ENCODE measurements at regions not wholly inside any gene's neighbourhood (a gene's known extent, or its start where the extent isn't known, plus 50 kb on each side); places are given as distances from the start of the nearest gene placed in this dataset.

DNA sequence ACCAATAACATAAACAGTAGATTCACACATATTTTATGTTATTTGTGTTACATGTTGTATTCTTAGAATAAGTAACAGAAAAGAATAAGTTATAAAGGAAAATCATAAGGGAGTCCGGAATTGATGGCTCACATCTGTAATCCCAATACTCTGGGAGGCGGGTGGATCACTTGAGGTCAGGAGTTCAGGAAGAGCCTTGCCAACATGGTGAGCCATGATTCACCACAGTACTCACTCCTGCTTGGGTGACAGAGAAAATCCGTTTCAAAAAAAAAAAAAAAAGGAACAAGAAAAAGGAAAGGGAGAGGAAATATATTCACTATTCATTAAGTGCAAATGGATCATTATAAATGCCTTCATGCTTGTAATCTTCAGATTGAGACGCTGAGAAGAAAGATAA, 533.3 kb upstream of the CDH9 start:
- no peaks in the 10 kb centered on the region for H3K9me3 Mint-ChIP-seq

GRCh38 chr5:27568811-27569210, 530.4 kb upstream of the CDH9 start:
- DNase-seq (no peak), ATAC-seq (replicated peaks) (no peak)
- H3K4me1 Mint-ChIP-seq: no peaks in the 10 kb centered on the region
- no peaks in the 10 kb centered on the region for H3K9me3 Mint-ChIP-seq
- H3K4me3 Mint-ChIP-seq: no peak overlapping the region
- no peaks in the 10 kb centered on the region for H3K36me3 Mint-ChIP-seq
- H3K27me3 Mint-ChIP-seq: no peaks in the 10 kb centered on the region
- H3K27ac Mint-ChIP-seq: no peak overlapping the region

More for the DNA sequence above, 533.3 kb upstream of the CDH9 start:
- DNase-seq: no peak
- Mint-ChIP-seq H3K4me3 (no peak overlapping the region), H3K27me3 (no peaks in the 10 kb centered on the region), H3K27ac (no peak overlapping the region), H3K4me1 (no peaks in the 10 kb centered on the region), H3K36me3 (no peaks in the 10 kb centered on the region)
- ATAC-seq (replicated peaks): no peak

GRCh38 chr5:27561408-27561807, 523.0 kb upstream of the CDH9 start:
- Mint-ChIP-seq H3K9me3 (peaks cover 2% of the 10 kb centered on the region in 2 donors), H3K4me1 (no peaks in the 10 kb centered on the region), H3K27me3 (no peaks in the 10 kb centered on the region), H3K27ac (no peak overlapping the region), H3K36me3 (no peaks in the 10 kb centered on the region), H3K4me3 (no peak overlapping the region)
- no peak for DNase-seq
- ATAC-seq (replicated peaks): no peak

DNA sequence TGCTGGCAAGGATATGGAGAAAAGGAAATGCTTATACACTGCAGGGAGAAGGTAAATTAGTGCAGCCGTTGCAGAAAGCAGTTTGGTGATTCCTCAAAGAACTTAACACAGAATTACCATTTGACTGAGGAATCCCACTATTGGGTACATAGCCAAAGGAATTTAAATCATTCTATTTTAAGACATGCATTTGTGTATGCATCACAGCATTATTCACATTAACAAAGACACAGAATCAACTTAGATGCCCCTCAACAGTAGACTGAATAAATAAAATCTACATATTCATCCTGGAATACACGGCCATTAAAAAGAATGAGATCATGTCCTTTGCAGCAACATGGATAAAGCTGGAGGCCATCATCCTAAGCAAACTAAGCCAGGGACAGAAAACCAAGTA, 510.1 kb upstream of the CDH9 start:
- Mint-ChIP-seq H3K27ac (no peak overlapping the region), H3K27me3 (no peaks in the 10 kb centered on the region), H3K4me3 (no peak overlapping the region), H3K4me1 (no peaks in the 10 kb centered on the region), H3K9me3 (peaks cover 5% of the 10 kb centered on the region in 2 donors), H3K36me3 (no peaks in the 10 kb centered on the region)
- no peak for DNase-seq
- ATAC-seq (replicated peaks): no peak

- H3K4me1 Mint-ChIP-seq: no peaks in the 10 kb centered on the region
- no peak overlapping the region for H3K27ac Mint-ChIP-seq
- ATAC-seq (replicated peaks) (no peak), DNase-seq (no peak)
- no peaks in the 10 kb centered on the region for H3K27me3 Mint-ChIP-seq
- peaks cover 0 to 9% of the 10 kb centered on the region in 2 donors for H3K9me3 Mint-ChIP-seq
- no peak overlapping the region for H3K4me3 Mint-ChIP-seq
- H3K36me3 Mint-ChIP-seq: no peaks in the 10 kb centered on the region
Measured at GRCh38 chr5:27535031-27535557, 496.7 kb upstream of the CDH9 start.

DNA sequence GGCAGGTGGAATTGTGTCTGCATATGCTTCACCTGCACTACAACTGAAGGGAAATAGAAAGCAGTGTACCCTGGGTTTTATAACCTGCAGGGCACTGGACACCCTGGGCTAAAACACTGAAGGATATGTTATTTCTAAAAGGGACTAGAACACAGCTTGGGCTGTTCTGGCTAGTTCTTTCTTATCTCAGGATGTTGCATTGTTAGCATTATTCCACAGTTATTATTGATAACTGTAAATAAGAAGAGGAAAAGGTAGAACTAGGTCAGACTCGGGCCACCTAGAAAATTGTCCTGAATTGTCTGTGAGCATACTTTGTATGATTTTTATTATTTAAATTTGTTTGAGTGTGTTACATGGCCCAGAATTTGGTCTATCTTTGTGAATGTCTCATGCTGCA, 493.9 kb upstream of the CDH9 start:
- Mint-ChIP-seq H3K27me3 (no peaks in the 10 kb centered on the region), H3K4me1 (no peaks in the 10 kb centered on the region), H3K36me3 (no peaks in the 10 kb centered on the region), H3K27ac (no peak overlapping the region), H3K4me3 (no peak overlapping the region), H3K9me3 (peaks cover 0 to 6% of the 10 kb centered on the region in 2 donors)
- DNase-seq: no peak
- ATAC-seq (replicated peaks): no peak

GRCh38 chr5:27524515-27524914, 486.1 kb upstream of the CDH9 start:
- H3K27ac Mint-ChIP-seq: no peak overlapping the region
- ATAC-seq (replicated peaks): no peak
- H3K4me3 Mint-ChIP-seq: no peak overlapping the region
- no peaks in the 10 kb centered on the region for H3K4me1 Mint-ChIP-seq
- H3K36me3 Mint-ChIP-seq: no peaks in the 10 kb centered on the region
- H3K9me3 Mint-ChIP-seq: peaks cover 5 to 11% of the 10 kb centered on the region in 2 donors
- no peak for DNase-seq
- no peaks in the 10 kb centered on the region for H3K27me3 Mint-ChIP-seq

GRCh38 chr5:27523629-27524028, 485.2 kb upstream of the CDH9 start:
- ATAC-seq (replicated peaks) (no peak), DNase-seq (no peak)
- peaks cover 5 to 11% of the 10 kb centered on the region in 2 donors for H3K9me3 Mint-ChIP-seq
- no peak overlapping the region for H3K27ac Mint-ChIP-seq
- no peaks in the 10 kb centered on the region for H3K27me3 Mint-ChIP-seq
- no peaks in the 10 kb centered on the region for H3K36me3 Mint-ChIP-seq
- H3K4me3 Mint-ChIP-seq: no peak overlapping the region
- H3K4me1 Mint-ChIP-seq: no peaks in the 10 kb centered on the region

GRCh38 chr5:27516437-27516836, 478.1 kb upstream of the CDH9 start:
- Mint-ChIP-seq H3K27ac (no peak overlapping the region), H3K36me3 (no peaks in the 10 kb centered on the region), H3K9me3 (peaks cover 6 to 8% of the 10 kb centered on the region in 2 donors), H3K27me3 (no peaks in the 10 kb centered on the region), H3K4me3 (no peak overlapping the region), H3K4me1 (no peaks in the 10 kb centered on the region)
- ATAC-seq (replicated peaks): no peak
- no peak for DNase-seq

GRCh38 chr5:27511061-27511460, 472.7 kb upstream of the CDH9 start:
- ATAC-seq (replicated peaks) (no peak), DNase-seq (no peak)
- Mint-ChIP-seq H3K27me3 (no peaks in the 10 kb centered on the region), H3K27ac (no peak overlapping the region), H3K4me3 (no peak overlapping the region), H3K36me3 (no peaks in the 10 kb centered on the region), H3K9me3 (peaks cover 6% of the 10 kb centered on the region in 2 donors), H3K4me1 (no peaks in the 10 kb centered on the region)

- Mint-ChIP-seq H3K36me3 (no peaks in the 10 kb centered on the region), H3K27me3 (no peaks in the 10 kb centered on the region), H3K4me3 (no peak overlapping the region), H3K27ac (no peak overlapping the region), H3K9me3 (peaks cover 1 to 5% of the 10 kb centered on the region in 2 donors), H3K4me1 (no peaks in the 10 kb centered on the region)
- no peak for DNase-seq
- no peak for ATAC-seq (replicated peaks)
Measured at GRCh38 chr5:27503813-27504212, 465.4 kb upstream of the CDH9 start.

GRCh38 chr5:27502236-27502635, 463.9 kb upstream of the CDH9 start:
- H3K27me3 Mint-ChIP-seq: no peaks in the 10 kb centered on the region
- ATAC-seq (replicated peaks) (no peak), DNase-seq (no peak)
- no peaks in the 10 kb centered on the region for H3K4me1 Mint-ChIP-seq
- no peaks in the 10 kb centered on the region for H3K36me3 Mint-ChIP-seq
- H3K9me3 Mint-ChIP-seq: peaks cover 1 to 5% of the 10 kb centered on the region in 2 donors
- no peak overlapping the region for H3K27ac Mint-ChIP-seq
- no peak overlapping the region for H3K4me3 Mint-ChIP-seq

DNA sequence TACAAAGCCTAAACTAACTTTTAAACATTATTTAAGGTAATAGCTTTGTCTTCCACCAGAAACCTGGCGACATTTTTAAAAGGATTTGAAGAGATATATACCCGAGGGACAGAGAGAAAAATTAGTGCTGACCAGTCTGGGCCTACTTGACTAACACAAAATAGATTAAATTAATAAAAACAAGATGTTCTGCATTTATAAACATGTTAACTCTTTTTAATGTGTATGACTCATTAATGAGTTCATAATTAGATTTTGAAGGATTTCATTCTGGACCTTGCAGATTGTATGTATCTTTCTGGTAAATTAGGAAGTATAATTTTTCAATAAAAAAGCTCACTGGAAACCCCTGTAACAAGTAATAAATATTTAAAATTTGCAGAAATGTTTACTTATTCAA, 459.1 kb upstream of the CDH9 start:
- Mint-ChIP-seq H3K4me1 (no peaks in the 10 kb centered on the region), H3K27ac (no peak overlapping the region), H3K9me3 (peaks cover 0 to 4% of the 10 kb centered on the region in 2 donors), H3K4me3 (no peak overlapping the region), H3K36me3 (no peaks in the 10 kb centered on the region), H3K27me3 (no peaks in the 10 kb centered on the region)
- DNase-seq (no peak), ATAC-seq (replicated peaks) (no peak)

DNA sequence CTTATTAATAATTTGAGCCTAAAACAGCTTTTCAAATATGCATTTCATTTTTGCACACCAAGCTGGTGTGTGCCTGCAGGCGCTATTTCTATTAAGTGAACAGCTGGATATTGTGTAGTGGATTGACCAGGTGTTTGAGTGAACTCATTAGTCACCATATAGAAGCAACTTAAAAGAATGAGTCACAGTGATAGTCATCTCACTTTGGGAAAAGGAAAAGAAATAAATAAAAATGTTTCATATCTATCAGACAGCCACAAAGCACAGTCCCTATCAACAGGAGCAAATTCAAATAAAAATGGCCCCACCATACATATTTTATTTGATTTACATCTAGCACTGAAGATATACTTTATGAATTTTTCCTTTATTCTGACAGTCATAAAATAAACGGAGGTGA, 456.5 kb upstream of the CDH9 start:
- DNase-seq: no peak
- Mint-ChIP-seq H3K4me1 (no peaks in the 10 kb centered on the region), H3K27ac (no peak overlapping the region), H3K36me3 (no peaks in the 10 kb centered on the region), H3K27me3 (no peaks in the 10 kb centered on the region), H3K4me3 (no peak overlapping the region), H3K9me3 (peaks cover 4 to 9% of the 10 kb centered on the region in 2 donors)
- ATAC-seq (replicated peaks): no peak

DNA sequence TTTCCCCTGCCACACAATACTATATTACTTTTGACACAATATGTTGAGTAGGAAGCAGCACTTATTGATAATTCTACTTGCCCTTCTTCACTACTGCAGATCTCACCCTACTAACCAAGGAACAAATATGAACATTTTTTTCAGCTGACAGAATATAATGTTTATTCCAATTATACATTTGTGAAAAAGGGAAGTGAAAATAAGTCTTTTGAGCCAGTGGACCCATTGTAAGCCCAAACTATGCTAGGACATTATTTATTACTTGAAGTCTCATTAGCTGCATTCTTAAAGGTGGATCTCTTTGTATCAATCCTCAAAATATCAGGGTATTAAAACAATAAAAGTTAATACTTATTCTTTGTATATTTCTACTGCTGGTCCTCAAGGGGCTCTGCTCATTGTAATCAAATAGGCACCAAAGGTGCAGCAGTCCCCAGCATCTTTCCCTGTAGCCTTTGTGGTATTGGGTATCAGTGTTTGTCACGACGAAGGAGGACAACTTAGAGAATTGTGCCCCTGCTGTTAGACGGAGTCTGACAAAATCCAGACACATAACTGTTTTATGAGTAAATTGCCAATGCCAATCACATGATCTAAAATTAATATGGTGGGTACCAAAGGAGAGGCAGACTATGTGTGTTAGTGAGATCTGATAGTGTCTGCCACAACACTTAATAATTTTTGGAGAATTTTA, 453.5 kb upstream of the CDH9 start:
- Mint-ChIP-seq H3K27ac (no peak overlapping the region), H3K4me3 (no peak overlapping the region), H3K27me3 (no peaks in the 10 kb centered on the region), H3K4me1 (no peaks in the 10 kb centered on the region), H3K36me3 (no peaks in the 10 kb centered on the region), H3K9me3 (peaks cover 6 to 9% of the 10 kb centered on the region in 2 donors)
- DNase-seq (no peak), ATAC-seq (replicated peaks) (no peak)
